ENCODE measurements at regions not wholly inside any gene's neighbourhood (a gene's known extent, or its start where the extent isn't known, plus 50 kb on each side); places are given as distances from the start of the nearest gene placed in this dataset.

DNA sequence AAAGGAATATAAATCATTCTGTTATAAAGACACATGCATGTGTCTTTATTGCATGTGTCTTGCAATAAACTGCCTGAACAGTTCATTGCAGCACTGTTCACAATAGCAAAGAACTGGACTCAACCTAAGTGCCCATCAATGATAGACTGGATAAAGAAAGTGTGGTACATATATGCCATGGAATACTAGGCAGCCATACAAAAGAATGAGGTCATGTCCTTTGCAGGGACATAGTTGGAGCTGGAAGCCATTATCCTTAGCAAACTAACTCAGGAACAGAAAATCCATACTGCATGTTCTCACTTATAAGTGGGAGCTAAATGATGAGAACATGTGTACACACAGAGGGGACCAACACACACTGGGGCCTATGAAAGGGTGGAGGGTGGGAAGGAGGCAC is 63.7 kb upstream of the CHD1 start:
- no peak for FAIRE-seq
- no peak overlapping the region for H3K14ac ChIP-seq (ENCODE audit: insufficient read length)
- TF ChIP-seq SRF (IDR thresholded peaks at IDR 0.05; ENCODE audit: low read depth, low read length) (no peak), TEAD4 (IDR thresholded peaks at IDR 0.05; ENCODE audit: low read depth, low read length) (no peak), TAF7 (optimal IDR thresholded peaks at IDR 0.05; ENCODE audit: borderline replicate concordance, low read depth, low read length) (no peak), TAF1 (IDR thresholded peaks at IDR 0.05; ENCODE audit: low read depth, low read length) (no peak), MAFK (IDR thresholded peaks at IDR 0.05; ENCODE audit: low read depth, low read length) (no peak), NANOG (IDR thresholded peaks at IDR 0.05; ENCODE audit: insufficient read depth, low read depth, low read length, poor library complexity, severe bottlenecking) (no peak), BACH1 (IDR thresholded peaks at IDR 0.05; ENCODE audit: low read length) (no peak), SIX5 (IDR thresholded peaks at IDR 0.05; ENCODE audit: low read depth, low read length) (no peak), ATF3 (IDR thresholded peaks at IDR 0.05; ENCODE audit: insufficient read depth, low read depth, low read length) (no peak), PHF8 (conservative IDR thresholded peaks at IDR 0.05; ENCODE audit: low read depth, low read length) (no peak), JUN (IDR thresholded peaks at IDR 0.05; ENCODE audit: low read depth, low read length) (no peak)

More for the DNA sequence above, 63.7 kb upstream of the CHD1 start:
- no peak for DNase-seq (ENCODE audit: low read depth in 1 of 2, low spot score in 2 of 2)
- Histone ChIP-seq H3K4ac (replicated peaks; ENCODE audit: insufficient read length, low read depth, low read length) (no peak overlapping the region), H4K8ac (ENCODE audit: extremely low read depth, insufficient read depth, low read length) (no peak overlapping the region), H3K9me3 (ENCODE audit: insufficient read depth in 2 of 2, low read depth in 1 of 2, low read length in 1 of 2) (no peaks in the 10 kb centered on the region), H4K20me1 (replicated peaks in 1 of 2; ENCODE audit: control insufficient read depth in 1 of 2, insufficient read depth in 2 of 2, low read length in 2 of 2) (no peaks in the 10 kb centered on the region), H2BK20ac (ENCODE audit: low read length) (no peak overlapping the region), H2AK5ac (ENCODE audit: low read depth, low read length) (no peak overlapping the region), H3K79me2 (ENCODE audit: control insufficient read depth in 1 of 2, insufficient read depth in 2 of 2, low read length in 2 of 2) (no peaks in the 10 kb centered on the region), H3K9ac (replicated peaks in 1 of 4; ENCODE audit: extremely low read depth in 1 of 4, low read depth in 3 of 4, low read length in 3 of 4) (no peak overlapping the region), H3K4me2 (ENCODE audit: insufficient read depth in 1 of 2, low read depth in 2 of 2, low read length in 2 of 2) (no peak overlapping the region), H3K23me2 (ENCODE audit: low read depth, low read length) (no peaks in the 10 kb centered on the region), H2BK5ac (ENCODE audit: low read depth, low read length) (no peak overlapping the region), H4K91ac (replicated peaks; ENCODE audit: insufficient read length, low read length) (no peak overlapping the region), H3K18ac (ENCODE audit: extremely low read depth, low read length) (no peak overlapping the region), H2AFZ (ENCODE audit: low read length) (no peak overlapping the region), H2BK120ac (replicated peaks; ENCODE audit: low read depth, low read length) (no peak overlapping the region), H3K36me3 (ENCODE audit: control insufficient read depth in 2 of 4, insufficient read depth in 4 of 4, low read length in 3 of 4) (no peaks in the 10 kb centered on the region), H2BK12ac (ENCODE audit: low read depth, low read length) (no peak overlapping the region), H3K27me3 (replicated peaks in 1 of 4; ENCODE audit: control insufficient read depth in 3 of 4, extremely low read depth in 1 of 4, insufficient read depth in 3 of 4, low read length in 3 of 4) (no peaks in the 10 kb centered on the region), H3K23ac (ENCODE audit: insufficient read length) (no peak overlapping the region), H3K4me1 (replicated peaks in 1 of 4; ENCODE audit: control insufficient read depth in 3 of 4, insufficient read depth in 4 of 4, low read length in 3 of 4) (no peaks in the 10 kb centered on the region), H4K5ac (ENCODE audit: insufficient read length, low read depth, low read length) (no peak overlapping the region), H2BK15ac (ENCODE audit: low read length) (no peak overlapping the region), H3K79me1 (ENCODE audit: low read depth, low read length) (no peaks in the 10 kb centered on the region), H3K56ac (replicated peaks; ENCODE audit: insufficient read length, low read depth, low read length) (no peak overlapping the region), H3K27ac (ENCODE audit: low read depth, low read length) (no peak overlapping the region), H3K4me3 (ENCODE audit: extremely low read depth in 1 of 4, insufficient read depth in 2 of 4, low read depth in 3 of 4, low read length in 4 of 4) (no peak overlapping the region)
- POLR2A ChIA-PET (ENCODE audit: partially characterized antibody), result no interaction called here
- CTCF ChIA-PET (ENCODE audit: partially characterized antibody), result no interaction called here

Measured in H1 (cell line).